ENCODE measurements at regions not wholly inside any gene's neighbourhood (a gene's known extent, or its start where the extent isn't known, plus 50 kb on each side); places are given as distances from the start of the nearest gene placed in this dataset.

- Mint-ChIP-seq H3K36me3 (ENCODE audit: low read depth) (no peaks in the 10 kb centered on the region), H3K27me3 (no peaks in the 10 kb centered on the region), H3K4me3 (no peak overlapping the region), H3K9me3 (no peaks in the 10 kb centered on the region), H3K4me1 (no peaks in the 10 kb centered on the region), H3K27ac (no peak overlapping the region)
- CTCF ChIA-PET = no interaction called here
- ATAC-seq (ENCODE audit: low read depth) = no peak
- intact Hi-C loops (cut with micrococcal nuclease) = no loop called here
- TF ChIP-seq, protein P1, sequence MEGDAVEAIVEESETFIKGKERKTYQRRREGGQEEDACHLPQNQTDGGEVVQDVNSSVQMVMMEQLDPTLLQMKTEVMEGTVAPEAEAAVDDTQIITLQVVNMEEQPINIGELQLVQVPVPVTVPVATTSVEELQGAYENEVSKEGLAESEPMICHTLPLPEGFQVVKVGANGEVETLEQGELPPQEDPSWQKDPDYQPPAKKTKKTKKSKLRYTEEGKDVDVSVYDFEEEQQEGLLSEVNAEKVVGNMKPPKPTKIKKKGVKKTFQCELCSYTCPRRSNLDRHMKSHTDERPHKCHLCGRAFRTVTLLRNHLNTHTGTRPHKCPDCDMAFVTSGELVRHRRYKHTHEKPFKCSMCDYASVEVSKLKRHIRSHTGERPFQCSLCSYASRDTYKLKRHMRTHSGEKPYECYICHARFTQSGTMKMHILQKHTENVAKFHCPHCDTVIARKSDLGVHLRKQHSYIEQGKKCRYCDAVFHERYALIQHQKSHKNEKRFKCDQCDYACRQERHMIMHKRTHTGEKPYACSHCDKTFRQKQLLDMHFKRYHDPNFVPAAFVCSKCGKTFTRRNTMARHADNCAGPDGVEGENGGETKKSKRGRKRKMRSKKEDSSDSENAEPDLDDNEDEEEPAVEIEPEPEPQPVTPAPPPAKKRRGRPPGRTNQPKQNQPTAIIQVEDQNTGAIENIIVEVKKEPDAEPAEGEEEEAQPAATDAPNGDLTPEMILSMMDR (IDR thresholded peaks at IDR 0.05) = no peak
- POLR2A ChIA-PET = no interaction called here
- DNase-seq = no peak
These were observed 64.3 kb downstream of the TIGD2 start for GRCh38 chr4:89175611-89176010.

GRCh38 chr4:89177807-89178206, 66.5 kb downstream of the TIGD2 start:
- Mint-ChIP-seq H3K4me1 (no peaks in the 10 kb centered on the region), H3K27me3 (peaks cover under 1% of the 10 kb centered on the region), H3K27ac (no peak overlapping the region), H3K36me3 (ENCODE audit: low read depth) (no peaks in the 10 kb centered on the region), H3K4me3 (no peak overlapping the region), H3K9me3 (no peaks in the 10 kb centered on the region)
- CTCF ChIA-PET = no interaction called here
- TF ChIP-seq, protein P1 (IDR thresholded peaks at IDR 0.05) = no peak
- no peak for ATAC-seq (ENCODE audit: low read depth)
- POLR2A ChIA-PET = no interaction called here
- DNase-seq = no peak
- intact Hi-C loops (cut with micrococcal nuclease) = no loop called here

GRCh38 chr4:89184407-89184806, 73.1 kb downstream of the TIGD2 start:
- no peak for ATAC-seq (ENCODE audit: low read depth)
- Mint-ChIP-seq H3K27ac (no peak overlapping the region), H3K4me3 (no peak overlapping the region), H3K36me3 (ENCODE audit: low read depth) (no peaks in the 10 kb centered on the region), H3K4me1 (no peaks in the 10 kb centered on the region), H3K9me3 (no peaks in the 10 kb centered on the region), H3K27me3 (peaks cover 3% of the 10 kb centered on the region)
- TF ChIP-seq, protein P1 (IDR thresholded peaks at IDR 0.05) = no peak
- no peak for DNase-seq
- intact Hi-C loops (cut with micrococcal nuclease) = no loop called here
- POLR2A ChIA-PET = no interaction called here
- CTCF ChIA-PET = no interaction called here

Measured in activated B cell treated with CpG ODN at 0.5 μM for 24 hours (primary cell).